Neural cell (in vitro differentiated cells): ENCODE measurements at regions not wholly inside any gene's neighbourhood (a gene's known extent, or its start where the extent isn't known, plus 50 kb on each side); places are given as distances from the start of the nearest gene placed in this dataset.

Source experiments
- H2AFZ ChIP-seq: fragments of 200-600, 300-800 bp; sonication (generic), shearing (Covaris generic); 2 replicates; pipeline ENCODE4 v1.6.0; 2014; ENCODE audit warnings: low read depth, mild to moderate bottlenecking, antibody characterized with exemption, low read length, moderate library complexity
- H3F3A ChIP-seq: fragments of 200-600 bp; shearing (Covaris generic); 2 replicates; pipeline ENCODE4 v1.6.1; 2016; ENCODE audit warnings: mild to moderate bottlenecking, moderate library complexity, mixed read lengths, antibody characterized with exemption, low read length; ENCODE audit not compliant: insufficient read depth, poor library complexity, severe bottlenecking
- H3K27ac ChIP-seq: fragments of 200-600, 300-800 bp; sonication (generic), shearing (Covaris generic); 2 replicates; pipeline ENCODE4 v1.5.1; 2014; ENCODE audit warnings: mild to moderate bottlenecking, low read length, moderate library complexity
- H3K27me3 ChIP-seq: fragments of 300-800, 200-600 bp; sonication (generic), shearing (Covaris generic); 2 replicates; pipeline ENCODE4 v1.6.0; 2014; ENCODE audit warnings: mild to moderate bottlenecking, low read depth, low read length, moderate library complexity; ENCODE audit not compliant: insufficient read depth
- H3K36me3 ChIP-seq: fragments of 300-800, 200-600 bp; sonication (generic), shearing (Covaris generic); 2 replicates; pipeline ENCODE4 v1.5.1; 2014; ENCODE audit warnings: mild to moderate bottlenecking, antibody characterized with exemption, low read length, moderate library complexity; ENCODE audit not compliant: insufficient read depth
- H3K4me2 ChIP-seq: fragments of 300-800, 200-600 bp; sonication (generic), shearing (Covaris generic); 2 replicates; pipeline ENCODE4 v1.6.0; 2014; ENCODE audit warnings: mild to moderate bottlenecking, low read length
- H3K4me3 ChIP-seq: fragments of 300-800, 200-600 bp; sonication (generic), shearing (Covaris generic); 2 replicates; pipeline ENCODE4 v1.5.1; 2014; ENCODE audit warnings: mild to moderate bottlenecking, low read length, moderate library complexity
- H3K79me2 ChIP-seq: fragments of 200-600 bp; shearing (Covaris generic); replicated peaks from 2 replicates; pipeline ENCODE4 v1.6.0; 2014; ENCODE audit warnings: mild to moderate bottlenecking, low read length, moderate library complexity; ENCODE audit not compliant: insufficient read depth
- H3K9ac ChIP-seq: fragments of 300-800, 200-600 bp; sonication (generic), shearing (Covaris generic); 2 replicates; pipeline ENCODE4 v1.6.1; 2016; ENCODE audit warnings: mild to moderate bottlenecking, low read length, mixed read lengths
- H3K9me2 ChIP-seq: fragments of 200-600 bp; shearing (Covaris generic); 2 replicates; pipeline ENCODE4 v1.6.1; 2016; ENCODE audit warnings: mild to moderate bottlenecking, low read length, mixed read lengths; ENCODE audit not compliant: insufficient read depth
- H3K9me3 ChIP-seq: fragments of 200-600, 300-800 bp; sonication (generic), shearing (Covaris generic); 2 replicates; pipeline ENCODE4 v1.6.1; 2016; ENCODE audit warnings: mild to moderate bottlenecking, mixed run types, low read length, moderate library complexity, mixed read lengths
- H4K20me1 ChIP-seq: fragments of 200-600 bp; shearing (Covaris generic); 2 replicates; pipeline ENCODE4 v1.6.1; 2016; ENCODE audit warnings: mild to moderate bottlenecking, mixed run types; ENCODE audit not compliant: insufficient read depth
- EP300 ChIP-seq: fragments of 450-650 bp; conservative IDR thresholded peaks from 2 replicates; pipeline ENCODE4 v1.6.1; 2014; ENCODE audit warnings: antibody characterized with exemption, mild to moderate bottlenecking, moderate library complexity; ENCODE audit not compliant: poor library complexity, severe bottlenecking
- EZH2 ChIP-seq: fragments of 200-600, 300-800 bp; shearing (Covaris generic), sonication (generic); IDR thresholded peaks from 2 replicates; pipeline ENCODE4 v1.6.1; 2014; ENCODE audit warnings: antibody characterized with exemption, low read length, borderline replicate concordance, mild to moderate bottlenecking; ENCODE audit not compliant: insufficient read depth, poor library complexity, severe bottlenecking
- MXI1 ChIP-seq: fragments of 450-650 bp; conservative IDR thresholded peaks from 2 replicates; pipeline ENCODE4 v1.6.1; 2014; ENCODE audit warnings: antibody characterized with exemption, mild to moderate bottlenecking; ENCODE audit not compliant: poor library complexity, severe bottlenecking
- POLR2AphosphoS5 ChIP-seq: IDR thresholded peaks from 2 replicates; pipeline ENCODE4 v1.6.1; 2012
- RAD21 ChIP-seq: fragments of 450-650 bp; conservative IDR thresholded peaks from 2 replicates; pipeline ENCODE4 v1.6.1; 2014; ENCODE audit warnings: antibody characterized with exemption, mild to moderate bottlenecking, moderate library complexity
- SMC3 ChIP-seq: fragments of 450-650 bp; conservative IDR thresholded peaks from 2 replicates; pipeline ENCODE4 v1.6.1; 2014; ENCODE audit warnings: antibody characterized with exemption, mild to moderate bottlenecking, moderate library complexity; ENCODE audit not compliant: poor library complexity
- TAF1 ChIP-seq: IDR thresholded peaks from 2 replicates; pipeline ENCODE4 v1.6.1; 2012; ENCODE audit warnings: low read depth
- TF ChIP-seq, protein P1 (sequence below): IDR thresholded peaks from 2 replicates; pipeline ENCODE4 v1.6.1; 2012; ENCODE audit warnings: borderline replicate concordance
- TF ChIP-seq, protein P2 (sequence below): fragments of 450-650 bp; IDR thresholded peaks from 2 replicates; pipeline ENCODE4 v1.5.1; 2014; ENCODE audit warnings: antibody characterized with exemption, mild to moderate bottlenecking, moderate library complexity; ENCODE audit not compliant: poor library complexity, severe bottlenecking

DNA sequence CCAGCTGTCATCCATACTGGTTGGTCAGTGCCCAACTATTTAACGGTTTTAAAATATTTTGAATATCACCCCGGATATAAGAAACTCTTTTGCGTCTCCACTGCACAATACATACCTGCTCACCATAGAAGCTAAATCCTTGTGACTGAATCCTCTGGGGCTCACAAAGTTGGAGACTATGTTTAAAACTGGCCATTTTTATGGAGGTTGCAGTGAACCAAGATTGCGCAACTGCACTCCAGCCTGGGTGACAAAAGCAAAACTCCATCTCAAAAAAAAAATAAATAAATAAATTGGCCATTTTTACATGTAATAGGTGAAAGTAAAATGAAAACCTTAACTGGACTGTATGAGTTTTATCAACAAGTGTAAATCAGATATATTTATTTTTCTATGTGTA is 55.6 kb upstream of the TMEM17 start:
- Histone ChIP-seq H3K27ac (no peak overlapping the region), H3K9me3 (no peaks in the 10 kb centered on the region), H3K36me3 (no peaks in the 10 kb centered on the region), H3K4me3 (no peak overlapping the region), H3F3A (no peaks in the 10 kb centered on the region), H3K27me3 (no peaks in the 10 kb centered on the region), H3K4me2 (no peak overlapping the region), H2AFZ (no peak overlapping the region), H3K79me2 (no peaks in the 10 kb centered on the region), H3K9me2 (no peaks in the 10 kb centered on the region), H3K9ac (no peak overlapping the region), H4K20me1 (no peaks in the 10 kb centered on the region)
- no peak for TF ChIP-seq RAD21
- TF ChIP-seq EP300: no peak
- TF ChIP-seq SMC3: no peak
- no peak for TF ChIP-seq POLR2AphosphoS5
- TF ChIP-seq EZH2: no peak
- TF ChIP-seq, protein P1, sequence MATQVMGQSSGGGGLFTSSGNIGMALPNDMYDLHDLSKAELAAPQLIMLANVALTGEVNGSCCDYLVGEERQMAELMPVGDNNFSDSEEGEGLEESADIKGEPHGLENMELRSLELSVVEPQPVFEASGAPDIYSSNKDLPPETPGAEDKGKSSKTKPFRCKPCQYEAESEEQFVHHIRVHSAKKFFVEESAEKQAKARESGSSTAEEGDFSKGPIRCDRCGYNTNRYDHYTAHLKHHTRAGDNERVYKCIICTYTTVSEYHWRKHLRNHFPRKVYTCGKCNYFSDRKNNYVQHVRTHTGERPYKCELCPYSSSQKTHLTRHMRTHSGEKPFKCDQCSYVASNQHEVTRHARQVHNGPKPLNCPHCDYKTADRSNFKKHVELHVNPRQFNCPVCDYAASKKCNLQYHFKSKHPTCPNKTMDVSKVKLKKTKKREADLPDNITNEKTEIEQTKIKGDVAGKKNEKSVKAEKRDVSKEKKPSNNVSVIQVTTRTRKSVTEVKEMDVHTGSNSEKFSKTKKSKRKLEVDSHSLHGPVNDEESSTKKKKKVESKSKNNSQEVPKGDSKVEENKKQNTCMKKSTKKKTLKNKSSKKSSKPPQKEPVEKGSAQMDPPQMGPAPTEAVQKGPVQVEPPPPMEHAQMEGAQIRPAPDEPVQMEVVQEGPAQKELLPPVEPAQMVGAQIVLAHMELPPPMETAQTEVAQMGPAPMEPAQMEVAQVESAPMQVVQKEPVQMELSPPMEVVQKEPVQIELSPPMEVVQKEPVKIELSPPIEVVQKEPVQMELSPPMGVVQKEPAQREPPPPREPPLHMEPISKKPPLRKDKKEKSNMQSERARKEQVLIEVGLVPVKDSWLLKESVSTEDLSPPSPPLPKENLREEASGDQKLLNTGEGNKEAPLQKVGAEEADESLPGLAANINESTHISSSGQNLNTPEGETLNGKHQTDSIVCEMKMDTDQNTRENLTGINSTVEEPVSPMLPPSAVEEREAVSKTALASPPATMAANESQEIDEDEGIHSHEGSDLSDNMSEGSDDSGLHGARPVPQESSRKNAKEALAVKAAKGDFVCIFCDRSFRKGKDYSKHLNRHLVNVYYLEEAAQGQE: no peak
- no peak for TF ChIP-seq TAF1
- no peak for TF ChIP-seq MXI1
- TF ChIP-seq, protein P2, sequence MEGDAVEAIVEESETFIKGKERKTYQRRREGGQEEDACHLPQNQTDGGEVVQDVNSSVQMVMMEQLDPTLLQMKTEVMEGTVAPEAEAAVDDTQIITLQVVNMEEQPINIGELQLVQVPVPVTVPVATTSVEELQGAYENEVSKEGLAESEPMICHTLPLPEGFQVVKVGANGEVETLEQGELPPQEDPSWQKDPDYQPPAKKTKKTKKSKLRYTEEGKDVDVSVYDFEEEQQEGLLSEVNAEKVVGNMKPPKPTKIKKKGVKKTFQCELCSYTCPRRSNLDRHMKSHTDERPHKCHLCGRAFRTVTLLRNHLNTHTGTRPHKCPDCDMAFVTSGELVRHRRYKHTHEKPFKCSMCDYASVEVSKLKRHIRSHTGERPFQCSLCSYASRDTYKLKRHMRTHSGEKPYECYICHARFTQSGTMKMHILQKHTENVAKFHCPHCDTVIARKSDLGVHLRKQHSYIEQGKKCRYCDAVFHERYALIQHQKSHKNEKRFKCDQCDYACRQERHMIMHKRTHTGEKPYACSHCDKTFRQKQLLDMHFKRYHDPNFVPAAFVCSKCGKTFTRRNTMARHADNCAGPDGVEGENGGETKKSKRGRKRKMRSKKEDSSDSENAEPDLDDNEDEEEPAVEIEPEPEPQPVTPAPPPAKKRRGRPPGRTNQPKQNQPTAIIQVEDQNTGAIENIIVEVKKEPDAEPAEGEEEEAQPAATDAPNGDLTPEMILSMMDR: no peak

DNA sequence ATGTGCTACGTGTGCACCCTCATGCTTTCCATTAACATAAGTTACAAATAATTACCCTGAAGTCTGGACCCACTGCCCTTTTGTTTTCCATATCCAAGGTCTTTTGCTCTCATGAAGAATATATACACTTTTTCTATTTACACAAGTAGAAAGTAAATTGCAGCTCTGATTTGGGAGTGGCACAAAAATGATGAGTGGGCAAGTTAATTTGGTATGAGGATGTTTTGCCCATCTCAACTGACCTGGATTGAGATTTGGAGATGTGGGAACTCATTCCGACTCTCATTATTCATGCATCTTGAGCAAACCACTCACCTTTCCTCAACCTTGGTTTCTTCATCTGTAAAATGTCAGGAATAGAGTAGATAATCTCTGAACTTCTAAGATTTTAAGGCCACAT is 53.6 kb upstream of the TMEM17 start:
- no peaks in the 10 kb centered on the region for H3K9me2 ChIP-seq
- H3K27me3 ChIP-seq: no peaks in the 10 kb centered on the region
- no peak overlapping the region for H3K27ac ChIP-seq
- no peak overlapping the region for H3K9ac ChIP-seq
- TF ChIP-seq TAF1 (no peak), SMC3 (no peak), EP300 (no peak), MXI1 (no peak), EZH2 (no peak)
- TF ChIP-seq, protein P1: no peak
- H4K20me1 ChIP-seq: no peaks in the 10 kb centered on the region
- no peaks in the 10 kb centered on the region for H3K36me3 ChIP-seq
- H3K79me2 ChIP-seq: no peaks in the 10 kb centered on the region
- no peaks in the 10 kb centered on the region for H3F3A ChIP-seq
- H3K4me3 ChIP-seq: no peak overlapping the region
- no peaks in the 10 kb centered on the region for H3K9me3 ChIP-seq
- H3K4me2 ChIP-seq: no peak overlapping the region
- no peak overlapping the region for H2AFZ ChIP-seq
